IMR-90 (cell line): ENCODE measurements at regions not wholly inside any gene's neighbourhood (a gene's known extent, or its start where the extent isn't known, plus 50 kb on each side); places are given as distances from the start of the nearest gene placed in this dataset.

Source experiments
- ATAC-seq: fragments of 200-7000 bp; cut with Tn5 transposase; 2 replicates; pipeline ENCODE4 v1.9.1; 2020; ENCODE audit warnings: low read depth, mild to moderate bottlenecking, moderate library complexity
- BruUV-seq: library from RNA; stranded (reverse); fragments of 400-500 nt; replicated peaks from 2 replicates; lab custom pipeline; 2021; lab: Mats Ljungman, UMichigan
- CTCF ChIA-PET: fragments of 300-600 bp; formaldehyde crosslinking; extraction: SDS; loops from one replicate; lab custom pipeline; 2021; ENCODE audit warnings: antibody characterized with exemption; lab: Yijun Ruan, JAX
- POLR2A ChIA-PET: fragments of 300-600 bp; sonication (Branson Sonifier 250); formaldehyde crosslinking; loops from one replicate; lab custom pipeline; 2022; ENCODE audit warnings: antibody characterized with exemption; ENCODE audit not compliant: unreplicated experiment; lab: Charles Lee
- DNase-seq: peaks from one replicate; pipeline ENCODE4 v3.0.0; 2013
- H2AFZ ChIP-seq: replicated peaks from 2 replicates; pipeline ENCODE3; 2013; ENCODE audit warnings: low read length, mild to moderate bottlenecking; ENCODE audit not compliant: poor library complexity
- H2AK5ac ChIP-seq: 2 replicates; pipeline ENCODE4 v1.6.1; 2013; ENCODE audit warnings: low read depth, low read length, inconsistent platforms
- H2AK9ac ChIP-seq: replicated peaks from 2 replicates; pipeline ENCODE3; 2013; ENCODE audit warnings: mild to moderate bottlenecking, low read depth, low read length, moderate library complexity; ENCODE audit not compliant: poor library complexity
- H2BK120ac ChIP-seq: 2 replicates; pipeline ENCODE4 v1.6.1; 2013; ENCODE audit warnings: low read depth, low read length, inconsistent platforms
- H2BK15ac ChIP-seq: 3 replicates; pipeline ENCODE4 v1.6.1; 2013; ENCODE audit warnings: low read depth, low read length, inconsistent platforms
- H2BK20ac ChIP-seq: 2 replicates; pipeline ENCODE4 v1.6.1; 2013; ENCODE audit warnings: low read depth, mild to moderate bottlenecking, inconsistent platforms, low read length, moderate library complexity
- H2BK5ac ChIP-seq: 2 replicates; pipeline ENCODE4 v1.6.1; 2013; ENCODE audit warnings: mild to moderate bottlenecking, low read depth, low read length, inconsistent platforms; ENCODE audit not compliant: poor library complexity, severe bottlenecking
- H3K14ac ChIP-seq: replicated peaks from 2 replicates; pipeline ENCODE4 v1.6.1; 2013; ENCODE audit warnings: low read depth, low read length, inconsistent platforms
- H3K18ac ChIP-seq: 2 replicates; pipeline ENCODE4 v1.6.1; 2013; ENCODE audit warnings: low read depth, low read length, control low read depth
- H3K23ac ChIP-seq: 2 replicates; pipeline ENCODE4 v1.6.1; 2013; ENCODE audit warnings: low read depth, low read length, inconsistent platforms
- H3K27ac ChIP-seq: 2 replicates; pipeline ENCODE4 v1.5.1; 2013; ENCODE audit warnings: mild to moderate bottlenecking, control low read depth, low read length; ENCODE audit not compliant: insufficient read depth
- H3K27me3 ChIP-seq: 2 replicates; pipeline ENCODE4 v1.6.1; 2013; ENCODE audit warnings: low read length; ENCODE audit not compliant: control insufficient read depth, insufficient read depth
- H3K36me3 ChIP-seq: 2 replicates; pipeline ENCODE4 v1.6.1; 2013; ENCODE audit warnings: low read length, mixed read lengths; ENCODE audit not compliant: control insufficient read depth, insufficient read depth
- H3K4ac ChIP-seq: 2 replicates; pipeline ENCODE4 v1.6.1; 2013; ENCODE audit warnings: low read depth, low read length, inconsistent platforms
- H3K4me1 ChIP-seq: 2 replicates; pipeline ENCODE4 v1.6.1; 2013; ENCODE audit warnings: low read length, mixed read lengths; ENCODE audit not compliant: control insufficient read depth, insufficient read depth
- H3K4me2 ChIP-seq: 2 replicates; pipeline ENCODE4 v1.6.1; 2013; ENCODE audit warnings: low read depth, mild to moderate bottlenecking, control low read depth, low read length, moderate library complexity
- H3K4me3 ChIP-seq: 2 replicates; pipeline ENCODE4 v1.5.1; 2013; ENCODE audit warnings: low read depth, mild to moderate bottlenecking, control low read depth, low read length, moderate library complexity; ENCODE audit not compliant: insufficient read depth
- H3K56ac ChIP-seq: 2 replicates; pipeline ENCODE4 v1.6.1; 2013; ENCODE audit warnings: low read length, inconsistent platforms; ENCODE audit not compliant: insufficient read depth; ENCODE audit errors: extremely low read depth
- H3K79me1 ChIP-seq, 2 experiments: 2 replicates each; pipeline ENCODE4 v1.6.1; 2013; ENCODE audit warnings: low read length in 2 of 2, inconsistent platforms in 1 of 2, low read depth in 1 of 2
- H3K9ac ChIP-seq: 2 replicates; pipeline ENCODE4 v1.6.1; 2013; ENCODE audit warnings: low read depth, low read length, control low read depth
- H3K9me1 ChIP-seq: 2 replicates; pipeline ENCODE4 v1.6.1; 2013; ENCODE audit warnings: low read length, inconsistent platforms; ENCODE audit not compliant: insufficient read depth
- H3K9me3 ChIP-seq: 2 replicates; pipeline ENCODE4 v1.6.1; 2013; ENCODE audit warnings: low read length; ENCODE audit not compliant: control insufficient read depth, insufficient read depth
- H4K20me1 ChIP-seq: 2 replicates; pipeline ENCODE4 v1.6.1; 2013; ENCODE audit warnings: low read length, inconsistent platforms; ENCODE audit not compliant: insufficient read depth
- H4K5ac ChIP-seq: 2 replicates; pipeline ENCODE4 v1.6.1; 2013; ENCODE audit warnings: mild to moderate bottlenecking, low read depth, low read length, control low read depth
- H4K8ac ChIP-seq, 2 experiments: 2 replicates each; pipeline ENCODE4 v1.6.1; 2013; ENCODE audit warnings: low read depth in 2 of 2, low read length in 2 of 2, control low read depth in 1 of 2, inconsistent platforms in 1 of 2
- H4K91ac ChIP-seq: 2 replicates; pipeline ENCODE4 v1.6.1; 2013; ENCODE audit warnings: low read depth, low read length, inconsistent platforms; ENCODE audit not compliant: insufficient read depth
- BHLHE40 ChIP-seq: fragments of 150-350 bp; IDR thresholded peaks from 2 replicates; pipeline ENCODE4 v1.6.1; 2016; ENCODE audit warnings: mild to moderate bottlenecking, low read depth, low read length
- CHD1 ChIP-seq: IDR thresholded peaks from 2 replicates; pipeline ENCODE4 v1.6.1; 2012; ENCODE audit warnings: low read depth, low read length, improper control_type of control experiment
- CTCF ChIP-seq: conservative IDR thresholded peaks from 2 replicates; pipeline ENCODE4 v1.5.1; 2012; ENCODE audit warnings: mild to moderate bottlenecking, low read depth, low read length, improper control_type of control experiment
- ELK1 ChIP-seq: fragments of 150-350 bp; IDR thresholded peaks from 2 replicates; pipeline ENCODE4 v1.6.1; 2016; ENCODE audit warnings: low read depth, mild to moderate bottlenecking, low read length, moderate library complexity, borderline replicate concordance
- MAFK ChIP-seq: IDR thresholded peaks from 2 replicates; pipeline ENCODE4 v1.6.1; 2012; ENCODE audit warnings: low read depth, low read length, improper control_type of control experiment
- MAZ ChIP-seq: IDR thresholded peaks from 2 replicates; pipeline ENCODE4 v1.6.1; 2012; ENCODE audit warnings: low read depth, mild to moderate bottlenecking, low read length, improper control_type of control experiment, moderate library complexity, borderline replicate concordance
- MXI1 ChIP-seq: IDR thresholded peaks from 2 replicates; pipeline ENCODE4 v1.6.1; 2012; ENCODE audit warnings: low read depth, mild to moderate bottlenecking, low read length, moderate library complexity, borderline replicate concordance
- NFE2L2 ChIP-seq: fragments of 150-350 bp; IDR thresholded peaks from 2 replicates; pipeline ENCODE4 v1.6.1; 2016; ENCODE audit warnings: low read depth, mild to moderate bottlenecking, low read length
- POLR2A ChIP-seq: IDR thresholded peaks from 2 replicates; pipeline ENCODE4 v1.6.1; 2012; ENCODE audit warnings: mild to moderate bottlenecking, low read depth, low read length
- RCOR1 ChIP-seq: IDR thresholded peaks from 2 replicates; pipeline ENCODE4 v1.6.1; 2012; ENCODE audit warnings: mild to moderate bottlenecking, low read length, improper control_type of control experiment; ENCODE audit not compliant: insufficient replicate concordance
- SMC3 ChIP-seq: fragments of 150-350 bp; IDR thresholded peaks from 2 replicates; pipeline ENCODE4 v1.6.1; 2016; ENCODE audit warnings: low read depth, mild to moderate bottlenecking, antibody characterized with exemption, low read length, moderate library complexity
- USF2 ChIP-seq: fragments of 150-350 bp; IDR thresholded peaks from 2 replicates; pipeline ENCODE4 v1.6.1; 2017; ENCODE audit warnings: mild to moderate bottlenecking, antibody characterized with exemption, low read length, low read depth
- WGBS, 2 experiments: methylation state at CpG; one replicate each; pipeline versions ENCODE4 v1.1.5 to v1.1.7; 2013; ENCODE audit warnings: missing lambda C conversion rate in 2 of 2; ENCODE audit not compliant: insufficient read length in 1 of 2; ENCODE audit errors: extremely low coverage in 2 of 2; 5-methylcytosine and 5-hydroxymethylcytosine counted together
- dilution Hi-C: fragments of 300-500 bp; cut with HindIII; formaldehyde crosslinking; loops from one replicate; pipeline ENCODE4 v1.14.3; 2018; ENCODE audit warnings: low sequenced_read_pairs; ENCODE audit not compliant: unreplicated experiment
- in situ Hi-C: fragments of 300-500 bp; cut with MboI; formaldehyde crosslinking; loops from 3 replicates; pipeline ENCODE4 v1.14.3; 2019; ENCODE audit warnings: low sequenced_read_pairs, inconsistent platforms, mixed read lengths
- intact Hi-C: fragments of 100-400 bp; cut with micrococcal nuclease; formaldehyde crosslinking; loops from 2 replicates; pipeline ENCODE4 v1.10.0; 2022

GRCh38 chr6:85772641-85773040 lies 130.0 kb upstream of the SYNCRIP start:
- H2BK15ac ChIP-seq, result no peak overlapping the region
- H3K36me3 ChIP-seq, result no peaks in the 10 kb centered on the region
- no peak overlapping the region for H4K91ac ChIP-seq
- H4K20me1 ChIP-seq, result no peaks in the 10 kb centered on the region
- ChIA-PET POLR2A (no interaction called here), CTCF (no interaction called here)
- H3K4me2 ChIP-seq, result no peak overlapping the region
- no peak overlapping the region for H2AFZ ChIP-seq
- H2BK5ac ChIP-seq, result no peak overlapping the region
- DNase-seq (no peak), ATAC-seq (no peak)
- H2BK120ac ChIP-seq, result no peak overlapping the region
- no peak overlapping the region for H3K23ac ChIP-seq
- no peaks in the 10 kb centered on the region for H3K27me3 ChIP-seq
- in situ Hi-C loops, result loop anchor here (25.0 kb wide), 2 partner anchors 1090 to 1240 kb away; no protein-coding TSS in a partner anchor
- no peak overlapping the region for H3K9ac ChIP-seq
- no peak overlapping the region for H3K4ac ChIP-seq
- no peak overlapping the region for H3K56ac ChIP-seq
- no TSS peak for BruUV-seq
- no peaks in the 10 kb centered on the region for H3K79me1 ChIP-seq
- no peak overlapping the region for H3K4me3 ChIP-seq
- WGBS, 2 experiments, result 67% methylated on average over 1 of the region's 2 CpGs; no CpG with 5 or more reads in 1 of the 2 experiments
- H2AK5ac ChIP-seq, result no peak overlapping the region
- H3K18ac ChIP-seq, result no peak overlapping the region
- no peaks in the 10 kb centered on the region for H3K4me1 ChIP-seq
- intact Hi-C loops, result no loop called here
- no peaks in the 10 kb centered on the region for H3K9me3 ChIP-seq
- H4K8ac ChIP-seq, result no peak overlapping the region
- peaks cover 4% of the 10 kb centered on the region for H3K9me1 ChIP-seq
- TF ChIP-seq ELK1 (no peak), POLR2A (no peak), RCOR1 (no peak), MXI1 (no peak), BHLHE40 (no peak), CHD1 (no peak), SMC3 (no peak), USF2 (no peak), CTCF (no peak), MAZ (no peak), NFE2L2 (no peak), MAFK (no peak)
- dilution Hi-C loops, result no loop called here
- H2BK20ac ChIP-seq, result no peak overlapping the region
- H2AK9ac ChIP-seq, result no peak overlapping the region
- H3K14ac ChIP-seq, result no peak overlapping the region
- H3K27ac ChIP-seq, result no peak overlapping the region
- no peak overlapping the region for H4K5ac ChIP-seq
